ENCODE measurements at regions not wholly inside any gene's neighbourhood (a gene's known extent, or its start where the extent isn't known, plus 50 kb on each side); places are given as distances from the start of the nearest gene placed in this dataset.

DNA sequence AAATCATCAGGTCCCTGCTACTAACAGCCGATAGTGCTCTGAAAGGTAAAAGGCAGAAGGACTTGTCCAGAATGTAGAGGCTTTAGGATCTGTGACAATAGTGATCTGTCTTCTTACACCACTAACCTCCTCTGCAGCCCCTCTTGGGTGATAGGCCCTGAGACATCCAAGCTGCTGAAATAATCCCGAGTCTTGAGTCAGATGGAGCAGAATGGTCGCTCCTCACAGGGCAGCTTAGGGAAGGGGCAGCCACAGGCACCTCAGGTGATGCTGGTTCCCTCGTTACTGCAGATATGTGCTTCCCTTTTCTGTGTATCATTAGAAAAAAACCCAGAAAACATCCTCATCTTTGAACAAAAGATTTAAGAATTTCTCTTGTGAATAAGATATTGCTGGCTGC lies 157.1 kb upstream of the DLX2 start:
- WGBS (ENCODE audit: low lambda C conversion rate) = 84% methylated on average over 4 of the region's 4 CpGs
- Histone ChIP-seq H3F3A (replicated peaks; ENCODE audit: insufficient read depth) (peaks cover 3% of the 10 kb centered on the region), H3K36me3 (replicated peaks in 1 of 2; ENCODE audit: control insufficient read depth in 1 of 2, insufficient read depth in 2 of 2, low read length in 1 of 2) (no peaks in the 10 kb centered on the region), H3K27me3 (ENCODE audit: insufficient read depth) (no peaks in the 10 kb centered on the region), H3K9me2 (no peaks in the 10 kb centered on the region), H3K4me3 (ENCODE audit: low read depth in 2 of 2, low read length in 1 of 2) (no peak overlapping the region), H3K4me2 (no peak overlapping the region), H3K79me2 (ENCODE audit: insufficient read depth) (no peaks in the 10 kb centered on the region), H2AFZ (ENCODE audit: low read depth) (no peak overlapping the region), H3K9ac (no peak overlapping the region), H4K20me1 (ENCODE audit: insufficient read depth) (no peaks in the 10 kb centered on the region), H3K9me3 (no peaks in the 10 kb centered on the region), H3K4me1 (ENCODE audit: control insufficient read depth in 1 of 2, insufficient read depth in 2 of 2, low read depth in 1 of 2, low read length in 1 of 2) (peaks cover 2 to 7% of the 10 kb centered on the region in 2 experiments; a peak in 1 of 4 replicates), H3K27ac (ENCODE audit: low read depth in 2 of 2, low read length in 1 of 2) (no peak overlapping the region)
- ChIA-PET CTCF (no interaction called here), POLR2A (no interaction called here)
- TF ChIP-seq GABPA (IDR thresholded peaks at IDR 0.05; ENCODE audit: low read depth) = no peak
- TF ChIP-seq YY1 (IDR thresholded peaks at IDR 0.05; ENCODE audit: low read depth) = no peak
- TF ChIP-seq, protein P1, sequence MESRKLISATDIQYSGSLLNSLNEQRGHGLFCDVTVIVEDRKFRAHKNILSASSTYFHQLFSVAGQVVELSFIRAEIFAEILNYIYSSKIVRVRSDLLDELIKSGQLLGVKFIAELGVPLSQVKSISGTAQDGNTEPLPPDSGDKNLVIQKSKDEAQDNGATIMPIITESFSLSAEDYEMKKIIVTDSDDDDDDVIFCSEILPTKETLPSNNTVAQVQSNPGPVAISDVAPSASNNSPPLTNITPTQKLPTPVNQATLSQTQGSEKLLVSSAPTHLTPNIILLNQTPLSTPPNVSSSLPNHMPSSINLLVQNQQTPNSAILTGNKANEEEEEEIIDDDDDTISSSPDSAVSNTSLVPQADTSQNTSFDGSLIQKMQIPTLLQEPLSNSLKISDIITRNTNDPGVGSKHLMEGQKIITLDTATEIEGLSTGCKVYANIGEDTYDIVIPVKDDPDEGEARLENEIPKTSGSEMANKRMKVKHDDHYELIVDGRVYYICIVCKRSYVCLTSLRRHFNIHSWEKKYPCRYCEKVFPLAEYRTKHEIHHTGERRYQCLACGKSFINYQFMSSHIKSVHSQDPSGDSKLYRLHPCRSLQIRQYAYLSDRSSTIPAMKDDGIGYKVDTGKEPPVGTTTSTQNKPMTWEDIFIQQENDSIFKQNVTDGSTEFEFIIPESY (IDR thresholded peaks at IDR 0.05; ENCODE audit: borderline replicate concordance, low read depth) = no peak
- TF ChIP-seq TAF1 (IDR thresholded peaks at IDR 0.05; ENCODE audit: borderline replicate concordance, low read depth, low read length) = no peak
- no peak for TF ChIP-seq ELF1 (IDR thresholded peaks at IDR 0.05)
- TF ChIP-seq, protein P2, sequence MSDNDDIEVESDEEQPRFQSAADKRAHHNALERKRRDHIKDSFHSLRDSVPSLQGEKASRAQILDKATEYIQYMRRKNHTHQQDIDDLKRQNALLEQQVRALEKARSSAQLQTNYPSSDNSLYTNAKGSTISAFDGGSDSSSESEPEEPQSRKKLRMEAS (IDR thresholded peaks at IDR 0.05; ENCODE audit: low read depth) = no peak
- no peak for TF ChIP-seq TCF12 (IDR thresholded peaks at IDR 0.05)
- TF ChIP-seq NFIC (IDR thresholded peaks at IDR 0.05; ENCODE audit: borderline replicate concordance) = no peak
- no peak for DNase-seq

DNA sequence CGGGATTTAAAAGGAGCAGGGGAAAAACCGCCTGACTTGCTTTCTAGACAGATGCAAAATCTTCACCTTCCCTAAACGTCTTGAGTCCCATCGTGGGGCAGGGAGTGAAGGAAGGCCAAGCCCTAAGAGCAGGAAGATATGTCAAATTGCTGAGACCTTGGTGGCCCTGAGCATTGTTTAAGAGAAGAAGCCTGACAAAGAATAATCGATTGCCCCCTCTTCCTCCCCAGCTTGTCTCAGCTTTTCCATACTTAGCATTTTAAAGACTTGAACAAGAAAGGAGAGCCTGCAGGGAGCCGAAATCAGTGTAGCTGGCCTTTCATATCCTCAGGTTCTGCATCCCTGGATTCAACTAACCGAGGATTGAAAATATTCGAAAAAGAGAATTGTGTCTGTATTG lies 157.6 kb upstream of the DLX2 start:
- no peak for DNase-seq
- Histone ChIP-seq H2AFZ (ENCODE audit: low read depth) (no peak overlapping the region), H3K9ac (no peak overlapping the region), H3K9me3 (no peaks in the 10 kb centered on the region), H3K4me3 (ENCODE audit: low read depth in 2 of 2, low read length in 1 of 2) (no peak overlapping the region), H3K36me3 (replicated peaks in 1 of 2; ENCODE audit: control insufficient read depth in 1 of 2, insufficient read depth in 2 of 2, low read length in 1 of 2) (no peaks in the 10 kb centered on the region), H3K4me2 (no peak overlapping the region), H3K79me2 (ENCODE audit: insufficient read depth) (no peaks in the 10 kb centered on the region), H3K4me1 (ENCODE audit: control insufficient read depth in 1 of 2, insufficient read depth in 2 of 2, low read depth in 1 of 2, low read length in 1 of 2) (peaks cover 2 to 7% of the 10 kb centered on the region in 2 experiments; a peak in 1 of 4 replicates), H3F3A (replicated peaks; ENCODE audit: insufficient read depth) (no peaks in the 10 kb centered on the region), H3K27me3 (ENCODE audit: insufficient read depth) (no peaks in the 10 kb centered on the region), H4K20me1 (ENCODE audit: insufficient read depth) (no peaks in the 10 kb centered on the region), H3K27ac (ENCODE audit: low read depth in 2 of 2, low read length in 1 of 2) (no peak overlapping the region), H3K9me2 (no peaks in the 10 kb centered on the region)
- POLR2A ChIA-PET = no interaction called here
- WGBS (ENCODE audit: low lambda C conversion rate) = 75% methylated on average over 8 of the region's 8 CpGs
- TF ChIP-seq FOSL2 (IDR thresholded peaks at IDR 0.05; ENCODE audit: borderline replicate concordance, low read depth) (no peak), CHD2 (IDR thresholded peaks at IDR 0.05; ENCODE audit: low read length, partially characterized antibody) (no peak), GATA2 (CRISPR knock-in tag; IDR thresholded peaks at IDR 0.05) (no peak), POLR2AphosphoS5 (IDR thresholded peaks at IDR 0.05; ENCODE audit: low read depth, low read length) (no peak), EZH2phosphoT487 (IDR thresholded peaks at IDR 0.05; ENCODE audit: borderline replicate concordance, low read depth) (no peak), TCF12 (IDR thresholded peaks at IDR 0.05) (no peak), ELF1 (IDR thresholded peaks at IDR 0.05) (no peak)
- TF ChIP-seq, protein P3, sequence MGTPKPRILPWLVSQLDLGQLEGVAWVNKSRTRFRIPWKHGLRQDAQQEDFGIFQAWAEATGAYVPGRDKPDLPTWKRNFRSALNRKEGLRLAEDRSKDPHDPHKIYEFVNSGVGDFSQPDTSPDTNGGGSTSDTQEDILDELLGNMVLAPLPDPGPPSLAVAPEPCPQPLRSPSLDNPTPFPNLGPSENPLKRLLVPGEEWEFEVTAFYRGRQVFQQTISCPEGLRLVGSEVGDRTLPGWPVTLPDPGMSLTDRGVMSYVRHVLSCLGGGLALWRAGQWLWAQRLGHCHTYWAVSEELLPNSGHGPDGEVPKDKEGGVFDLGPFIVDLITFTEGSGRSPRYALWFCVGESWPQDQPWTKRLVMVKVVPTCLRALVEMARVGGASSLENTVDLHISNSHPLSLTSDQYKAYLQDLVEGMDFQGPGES (IDR thresholded peaks at IDR 0.05; ENCODE audit: low read depth, low read length) = no peak
- TF ChIP-seq, protein P4, sequence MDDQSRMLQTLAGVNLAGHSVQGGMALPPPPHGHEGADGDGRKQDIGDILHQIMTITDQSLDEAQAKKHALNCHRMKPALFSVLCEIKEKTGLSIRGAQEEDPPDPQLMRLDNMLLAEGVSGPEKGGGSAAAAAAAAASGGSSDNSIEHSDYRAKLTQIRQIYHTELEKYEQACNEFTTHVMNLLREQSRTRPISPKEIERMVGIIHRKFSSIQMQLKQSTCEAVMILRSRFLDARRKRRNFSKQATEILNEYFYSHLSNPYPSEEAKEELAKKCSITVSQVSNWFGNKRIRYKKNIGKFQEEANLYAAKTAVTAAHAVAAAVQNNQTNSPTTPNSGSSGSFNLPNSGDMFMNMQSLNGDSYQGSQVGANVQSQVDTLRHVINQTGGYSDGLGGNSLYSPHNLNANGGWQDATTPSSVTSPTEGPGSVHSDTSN (IDR thresholded peaks at IDR 0.05) = no peak
- CTCF ChIA-PET = no interaction called here
